ENCODE measurements at regions not wholly inside any gene's neighbourhood (a gene's known extent, or its start where the extent isn't known, plus 50 kb on each side); places are given as distances from the start of the nearest gene placed in this dataset.

DNA sequence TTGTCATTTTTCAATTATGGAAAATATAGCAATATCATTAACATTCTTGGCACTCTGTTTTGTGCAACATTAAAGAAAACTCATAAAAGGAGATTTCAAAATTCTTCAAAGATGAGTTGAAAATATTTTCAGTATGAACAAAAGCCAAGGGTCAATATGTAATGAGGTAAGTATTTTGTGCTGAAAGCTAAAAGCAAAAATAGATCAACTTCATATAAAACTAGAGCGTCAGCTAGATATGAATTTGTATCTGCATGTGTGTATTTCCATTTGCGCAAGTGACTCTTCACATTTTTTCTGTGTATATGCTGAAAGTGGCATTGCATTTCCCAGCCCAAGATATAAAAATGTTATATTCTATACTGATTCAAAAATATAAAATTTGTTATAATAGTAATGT lies 492.1 kb upstream of the EYS start:
- Histone ChIP-seq H3K36me3 (replicated peaks in 1 of 2) (no peaks in the 10 kb centered on the region), H3K9me3 (replicated peaks in 1 of 3) (no peaks in the 10 kb centered on the region), H3K4me1 (replicated peaks in 1 of 2) (no peaks in the 10 kb centered on the region), H3K27me3 (no peaks in the 10 kb centered on the region), H3K27ac (no peak overlapping the region), H3K4me3 (no peak overlapping the region)
- 90 to 95% (median 92%) methylated on average over 2 of the region's 2 CpGs for WGBS, 4 donors
- intact Hi-C loops (cut with DNase I) = no loop called here
- no peak for TF ChIP-seq POLR2A (IDR thresholded peaks at IDR 0.05)
- TF ChIP-seq, protein P1, sequence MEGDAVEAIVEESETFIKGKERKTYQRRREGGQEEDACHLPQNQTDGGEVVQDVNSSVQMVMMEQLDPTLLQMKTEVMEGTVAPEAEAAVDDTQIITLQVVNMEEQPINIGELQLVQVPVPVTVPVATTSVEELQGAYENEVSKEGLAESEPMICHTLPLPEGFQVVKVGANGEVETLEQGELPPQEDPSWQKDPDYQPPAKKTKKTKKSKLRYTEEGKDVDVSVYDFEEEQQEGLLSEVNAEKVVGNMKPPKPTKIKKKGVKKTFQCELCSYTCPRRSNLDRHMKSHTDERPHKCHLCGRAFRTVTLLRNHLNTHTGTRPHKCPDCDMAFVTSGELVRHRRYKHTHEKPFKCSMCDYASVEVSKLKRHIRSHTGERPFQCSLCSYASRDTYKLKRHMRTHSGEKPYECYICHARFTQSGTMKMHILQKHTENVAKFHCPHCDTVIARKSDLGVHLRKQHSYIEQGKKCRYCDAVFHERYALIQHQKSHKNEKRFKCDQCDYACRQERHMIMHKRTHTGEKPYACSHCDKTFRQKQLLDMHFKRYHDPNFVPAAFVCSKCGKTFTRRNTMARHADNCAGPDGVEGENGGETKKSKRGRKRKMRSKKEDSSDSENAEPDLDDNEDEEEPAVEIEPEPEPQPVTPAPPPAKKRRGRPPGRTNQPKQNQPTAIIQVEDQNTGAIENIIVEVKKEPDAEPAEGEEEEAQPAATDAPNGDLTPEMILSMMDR (IDR thresholded peaks at IDR 0.05) = no peak
- no peak for DNase-seq

DNA sequence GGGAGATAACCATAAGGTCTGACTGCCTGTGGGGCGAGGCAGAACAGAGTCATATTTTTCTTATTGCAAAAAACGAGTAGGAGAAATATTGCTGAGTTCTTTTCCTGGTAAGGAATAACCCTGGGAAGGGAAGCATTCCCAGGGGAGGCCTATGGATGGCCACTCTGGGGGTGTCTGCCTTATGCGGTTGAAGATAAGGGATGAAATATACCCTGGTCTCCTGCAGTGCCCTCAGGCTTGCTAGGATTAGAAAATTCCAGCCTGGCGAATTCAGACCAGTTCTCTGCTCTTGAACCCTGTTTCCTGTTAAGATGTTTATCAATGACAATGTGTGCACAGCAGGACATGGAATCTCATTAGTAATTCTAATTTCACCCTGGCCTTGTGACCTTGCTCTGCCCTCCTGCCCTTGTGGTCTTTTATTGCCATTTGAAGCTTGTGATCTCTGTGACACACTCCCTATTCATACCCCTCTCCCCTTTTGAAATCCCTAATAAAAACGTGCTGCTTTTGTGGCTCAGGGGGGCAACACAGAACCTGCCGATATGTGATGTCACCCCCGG lies 491.1 kb upstream of the EYS start:
- DNase-seq = no peak
- 61 to 65% (median 64%) methylated on average over 7 of the region's 7 CpGs for WGBS, 4 donors
- Histone ChIP-seq H3K36me3 (replicated peaks in 1 of 2) (no peaks in the 10 kb centered on the region), H3K4me3 (no peak overlapping the region), H3K27me3 (no peaks in the 10 kb centered on the region), H3K27ac (no peak overlapping the region), H3K4me1 (replicated peaks in 1 of 2) (no peaks in the 10 kb centered on the region), H3K9me3 (replicated peaks in 1 of 3) (no peaks in the 10 kb centered on the region)
- TF ChIP-seq POLR2A (IDR thresholded peaks at IDR 0.05) = no peak
- TF ChIP-seq, protein P1 (IDR thresholded peaks at IDR 0.05) = no peak
- intact Hi-C loops (cut with DNase I) = no loop called here

DNA sequence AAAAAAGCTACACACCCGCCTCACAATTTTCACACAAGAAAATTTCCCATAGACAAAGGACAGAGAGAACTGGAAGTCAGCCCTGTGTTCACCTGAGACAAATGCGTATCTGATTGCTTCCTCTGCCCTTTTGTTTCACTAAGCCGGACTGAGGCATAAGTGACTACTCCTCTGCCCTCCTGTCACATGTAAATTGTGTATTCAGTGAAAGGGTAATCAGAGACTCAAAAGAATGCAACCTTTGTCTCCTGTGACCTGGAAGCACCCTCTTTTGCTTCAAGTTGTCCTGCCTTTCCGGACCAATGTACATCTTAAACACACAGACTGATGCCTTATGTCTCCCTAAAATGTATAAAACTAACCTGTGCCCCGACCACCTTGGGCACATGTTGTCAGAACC lies 483.8 kb upstream of the EYS start:
- H3K9me3 ChIP-seq (replicated peaks in 1 of 3) = no peaks in the 10 kb centered on the region
- WGBS, 4 donors = 77 to 80% (median 78%) methylated on average over 5 of the region's 5 CpGs
- H3K4me1 ChIP-seq (replicated peaks in 1 of 2) = no peaks in the 10 kb centered on the region
- no peak overlapping the region for H3K27ac ChIP-seq
- intact Hi-C loops (cut with DNase I) = no loop called here
- H3K27me3 ChIP-seq = no peaks in the 10 kb centered on the region
- DNase-seq = no peak
- TF ChIP-seq, protein P1 (IDR thresholded peaks at IDR 0.05) = no peak
- no peak for TF ChIP-seq POLR2A (IDR thresholded peaks at IDR 0.05)
- H3K36me3 ChIP-seq (replicated peaks in 1 of 2) = no peaks in the 10 kb centered on the region
- no peak overlapping the region for H3K4me3 ChIP-seq

DNA sequence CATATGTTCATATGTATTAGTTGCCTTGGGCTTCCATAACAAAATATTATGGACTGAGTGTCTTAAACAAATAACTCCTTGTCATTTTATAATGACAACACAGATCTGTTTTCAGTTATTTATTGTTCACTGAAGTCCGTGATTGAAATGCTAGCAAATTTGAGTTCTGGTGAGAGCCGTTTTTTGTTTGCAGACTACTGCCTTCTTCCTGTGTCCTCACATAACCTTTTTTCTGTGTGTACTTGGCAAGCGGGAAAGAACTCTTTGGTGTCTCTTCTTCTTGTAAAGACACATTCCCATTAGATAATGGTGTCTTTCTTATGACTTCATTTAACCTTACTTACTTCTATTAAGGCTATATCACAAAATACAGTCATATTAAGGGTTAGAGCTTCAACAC lies 482.9 kb upstream of the EYS start:
- Histone ChIP-seq H3K9me3 (replicated peaks in 1 of 3) (no peaks in the 10 kb centered on the region), H3K27me3 (no peaks in the 10 kb centered on the region), H3K4me3 (no peak overlapping the region), H3K36me3 (replicated peaks in 1 of 2) (no peaks in the 10 kb centered on the region), H3K27ac (no peak overlapping the region), H3K4me1 (replicated peaks in 1 of 2) (no peaks in the 10 kb centered on the region)
- TF ChIP-seq, protein P1 (IDR thresholded peaks at IDR 0.05) = no peak
- TF ChIP-seq POLR2A (IDR thresholded peaks at IDR 0.05) = no peak
- DNase-seq = no peak
- 63 to 76% (median 72%) methylated on average over 3 of the region's 3 CpGs for WGBS, 4 donors
- intact Hi-C loops (cut with DNase I) = no loop called here
